B cell (primary cell): ENCODE measurements at regions not wholly inside any gene's neighbourhood (a gene's known extent, or its start where the extent isn't known, plus 50 kb on each side); places are given as distances from the start of the nearest gene placed in this dataset.
A peak's percentile ranks its signal among the peaks of the same experiment; 100 is the strongest.

ENCODE experiments used
- ATAC-seq: fragments of 200-7000 bp; cut with Tn5 transposase; one replicate; pipeline ENCODE4 v1.10.0; 2021; ENCODE audit warnings: low read depth, mild to moderate bottlenecking, moderate number of reproducible peaks, moderate library complexity
- CTCF ChIA-PET: fragments of 350-600 bp; sonication (Branson Sonifier 250); formaldehyde crosslinking; loops from one replicate; lab custom pipeline; 2021; ENCODE audit warnings: antibody characterized with exemption, inconsistent platforms; lab: Charles Lee
- POLR2A ChIA-PET: fragments of 350-600 bp; sonication (Branson Sonifier 250); formaldehyde crosslinking; loops from one replicate; lab custom pipeline; 2021; ENCODE audit warnings: antibody characterized with exemption; lab: Charles Lee
- DNase-seq: peaks from one replicate; pipeline ENCODE4 v3.0.0; 2013
- H2AFZ ChIP-seq: 2 replicates; pipeline ENCODE4 v1.6.1; 2012; ENCODE audit warnings: mild to moderate bottlenecking, low read depth, low read length; ENCODE audit not compliant: insufficient read depth, poor library complexity, severe bottlenecking
- H3K27ac ChIP-seq, 2 donors: 1 replicate in 1 of 2; 2 replicates in 1 of 2; pipeline ENCODE4 v1.5.1; 2012 to 2013; ENCODE audit warnings: low read length in 2 of 2, mild to moderate bottlenecking in 2 of 2, moderate library complexity in 1 of 2
- H3K27me3 ChIP-seq, 4 experiments: fragments of 200-600 bp in 1 of 4; sonication (generic) in 1 of 4; replicated peaks in 1 of 4; 1 replicate in 2 of 4; 2 replicates in 2 of 4; pipeline versions ENCODE4 v1.6.1 to v1.7.0; 2013 to 2016; ENCODE audit warnings: low read length in 3 of 4, mild to moderate bottlenecking in 2 of 4, mixed read lengths in 1 of 4, moderate library complexity in 1 of 4; ENCODE audit not compliant: insufficient read depth in 4 of 4, control insufficient read depth in 3 of 4; ENCODE audit errors: control extremely low read depth in 1 of 4
- H3K36me3 ChIP-seq, 2 experiments: replicated peaks in 1 of 2; 1 replicate in 1 of 2; 2 replicates in 1 of 2; pipeline versions ENCODE4 v1.6.1 to v1.7.1; 2013; ENCODE audit warnings: low read length in 1 of 2; ENCODE audit not compliant: insufficient read depth in 2 of 2, control insufficient read depth in 1 of 2; ENCODE audit errors: control extremely low read depth in 1 of 2, extremely low read depth in 1 of 2
- H3K4me1 ChIP-seq, 2 donors: fragments of 200-600 bp in 1 of 2; sonication (generic) in 1 of 2; 1 replicate in 1 of 2; 2 replicates in 1 of 2; pipeline versions ENCODE4 v1.5.1 to v1.6.1; 2013 to 2017; ENCODE audit warnings: low read length in 2 of 2; ENCODE audit not compliant: control insufficient read depth in 2 of 2, insufficient read depth in 2 of 2
- H3K4me2 ChIP-seq: replicated peaks from 2 replicates; pipeline ENCODE3; 2012; ENCODE audit warnings: mild to moderate bottlenecking, low read depth, low read length; ENCODE audit not compliant: poor library complexity, severe bottlenecking
- H3K4me3 ChIP-seq, 5 experiments: fragments of 200-600 bp in 1 of 5; sonication (generic) in 1 of 5; 1 replicate in 3 of 5; 2 replicates in 2 of 5; pipeline versions ENCODE4 v1.5.1 to v1.7.0; 2011 to 2016; ENCODE audit warnings: low read length in 4 of 5, mild to moderate bottlenecking in 4 of 5, low read depth in 2 of 5, control low read depth in 1 of 5, moderate library complexity in 1 of 5; ENCODE audit not compliant: insufficient read depth in 1 of 5; ENCODE audit errors: control extremely low read depth in 1 of 5, extremely low read depth in 1 of 5
- H3K79me2 ChIP-seq: fragments of 200-600 bp; sonication (generic); one replicate; pipeline ENCODE4 v1.6.0; 2016; ENCODE audit warnings: low read length; ENCODE audit not compliant: control insufficient read depth, insufficient read depth
- H3K9ac ChIP-seq: fragments of 200-600 bp; sonication (generic); 2 replicates; pipeline ENCODE4 v1.6.1; 2017; ENCODE audit warnings: mild to moderate bottlenecking, low read length, moderate library complexity
- H3K9me3 ChIP-seq, 3 donors: one replicate each; pipeline versions ENCODE4 v1.6.1 to v1.7.1; 2013; ENCODE audit warnings: low read length in 2 of 3; ENCODE audit not compliant: control insufficient read depth in 2 of 3, insufficient read depth in 1 of 3; ENCODE audit errors: control extremely low read depth in 1 of 3
- H4K20me1 ChIP-seq: 2 replicates; pipeline ENCODE4 v1.6.0; 2012; ENCODE audit warnings: mild to moderate bottlenecking, low read length; ENCODE audit not compliant: insufficient read depth, control insufficient read depth, poor library complexity, severe bottlenecking
- H3K27ac Mint-ChIP-seq: one replicate; pipeline ENCODE4 v1.8.0; 2021; ENCODE audit warnings: mixed read lengths
- H3K27me3 Mint-ChIP-seq: one replicate; pipeline ENCODE4 v1.8.0; 2021; ENCODE audit warnings: mixed read lengths
- H3K4me1 Mint-ChIP-seq: one replicate; pipeline ENCODE4 v1.8.0; 2021; ENCODE audit warnings: mixed read lengths
- H3K4me3 Mint-ChIP-seq: one replicate; pipeline ENCODE4 v1.8.0; 2021; ENCODE audit warnings: mixed read lengths
- H3K9me3 Mint-ChIP-seq: one replicate; pipeline ENCODE4 v1.8.0; 2022; ENCODE audit warnings: mixed read lengths; ENCODE audit not compliant: insufficient read depth
- CTCF ChIP-seq: fragments of 200-600 bp; IDR thresholded peaks from one replicate; pipeline ENCODE4 v1.8.0; 2022; ENCODE audit warnings: antibody characterized with exemption, mild to moderate bottlenecking
- EZH2 ChIP-seq: IDR thresholded peaks from 2 replicates; pipeline ENCODE4 v1.6.1; 2012; ENCODE audit warnings: borderline replicate concordance, low read depth, mild to moderate bottlenecking, moderate library complexity, low read length; ENCODE audit not compliant: insufficient read depth, poor library complexity, severe bottlenecking
- WGBS: methylation state at CpG from one replicate; pipeline ENCODE4 v1.1.5; 2013; ENCODE audit warnings: missing lambda C conversion rate; ENCODE audit not compliant: insufficient coverage; 5-methylcytosine and 5-hydroxymethylcytosine counted together
- intact Hi-C: fragments of 100-400 bp; cut with micrococcal nuclease; formaldehyde crosslinking; loops from one replicate; pipeline ENCODE4 v1.10.0; 2022

GRCh38 chr13:65032825-65033224 is 2197.3 kb downstream of the PCDH9 start:
- H3K4me3 Mint-ChIP-seq = no peak overlapping the region

GRCh38 chr13:65028101-65028500 is 2202.0 kb downstream of the PCDH9 start:
- Histone ChIP-seq H3K9me3 (peaks cover 0 to 1% (median 0%) of the 10 kb centered on the region in 3 donors), H3K36me3 (no peaks in the 10 kb centered on the region), H3K27ac (no peak overlapping the region), H3K4me1 (no peaks in the 10 kb centered on the region), H3K79me2 (no peaks in the 10 kb centered on the region), H3K4me2 (no peak overlapping the region), H2AFZ (no peak overlapping the region), H3K9ac (no peak overlapping the region), H3K27me3 (no peaks in the 10 kb centered on the region), H4K20me1 (no peaks in the 10 kb centered on the region), H3K4me3 (no peak overlapping the region)
- no CpG with 5 or more reads among the region's 1 CpG for WGBS
- DNase-seq = no peak
- Mint-ChIP-seq H3K27ac (no peak overlapping the region), H3K9me3 (peaks cover under 1% of the 10 kb centered on the region), H3K4me1 (no peaks in the 10 kb centered on the region), H3K4me3 (no peak overlapping the region), H3K27me3 (no peaks in the 10 kb centered on the region)
- intact Hi-C loops = no loop called here
- TF ChIP-seq EZH2 = no peak
- TF ChIP-seq CTCF = no peak
- ChIA-PET CTCF (no interaction called here), POLR2A (no interaction called here)
- no peak for ATAC-seq

More at GRCh38 chr13:65032825-65033224, 2197.3 kb downstream of the PCDH9 start:
- Histone ChIP-seq H3K27ac (no peak overlapping the region), H3K27me3 (no peaks in the 10 kb centered on the region), H2AFZ (no peak overlapping the region), H4K20me1 (no peaks in the 10 kb centered on the region), H3K4me1 (no peaks in the 10 kb centered on the region), H3K79me2 (no peaks in the 10 kb centered on the region), H3K4me3 (no peak overlapping the region), H3K9me3 (peaks cover 0 to 4% (median 0%) of the 10 kb centered on the region in 3 donors), H3K4me2 (no peak overlapping the region), H3K36me3 (no peaks in the 10 kb centered on the region), H3K9ac (no peak overlapping the region)
- intact Hi-C loops = no loop called here
- Mint-ChIP-seq H3K27ac (no peak overlapping the region), H3K4me1 (no peaks in the 10 kb centered on the region), H3K9me3 (peaks cover 2% of the 10 kb centered on the region), H3K27me3 (no peaks in the 10 kb centered on the region)
- DNase-seq = peak; percentile 1
- ChIA-PET POLR2A (no interaction called here), CTCF (no interaction called here)
- 84% methylated on average over 2 of the region's 2 CpGs for WGBS
- no peak for ATAC-seq
- TF ChIP-seq EZH2 (no peak), CTCF (no peak)
